ENCODE measurements at regions not wholly inside any gene's neighbourhood (a gene's known extent, or its start where the extent isn't known, plus 50 kb on each side); places are given as distances from the start of the nearest gene placed in this dataset.

- no peak for TF ChIP-seq CTCF (IDR thresholded peaks at IDR 0.05)
- TF ChIP-seq POLR2A (IDR thresholded peaks at IDR 0.05) = no peak
Observed at GRCh38 chr11:42571131-42571877, 740.5 kb upstream of the API5 start.

Measured in esophagus squamous epithelium (tissue), 4 donors.